HEK293 (cell line): ENCODE measurements at regions not wholly inside any gene's neighbourhood (a gene's known extent, or its start where the extent isn't known, plus 50 kb on each side); places are given as distances from the start of the nearest gene placed in this dataset.

Experiments
- CTCF ChIA-PET: fragments of 350-600 bp; formaldehyde crosslinking; extraction: SDS; loops from one replicate; lab custom pipeline; 2021; ENCODE audit warnings: antibody characterized with exemption; lab: Yijun Ruan, JAX
- POLR2A ChIA-PET: fragments of 300-600 bp; formaldehyde crosslinking; extraction: SDS; loops from one replicate; lab custom pipeline; 2020; ENCODE audit warnings: antibody characterized with exemption, inconsistent platforms; lab: Yijun Ruan, JAX
- H3K27ac ChIP-seq: fragments of 200-500 bp; sonication (Bioruptor generic); 2 replicates; pipeline ENCODE4 v1.5.1; 2014; ENCODE audit warnings: low read depth, low read length, control low read depth, inconsistent platforms; ENCODE audit errors: extremely low read depth
- H3K36me3 ChIP-seq, 2 experiments: fragments of 200-500 bp in 1 of 2; sonication (Bioruptor generic) in 1 of 2; 1 replicate in 1 of 2; 2 replicates in 1 of 2; pipeline ENCODE4 v1.5.1; 2014 to 2017; ENCODE audit warnings: inconsistent platforms in 2 of 2, low read length in 2 of 2; ENCODE audit not compliant: control insufficient read depth in 2 of 2, insufficient read depth in 1 of 2
- H3K4me1 ChIP-seq: fragments of 200-500 bp; sonication (Bioruptor generic); 2 replicates; pipeline ENCODE4 v1.5.1; 2014; ENCODE audit warnings: mild to moderate bottlenecking, low read length, inconsistent platforms; ENCODE audit not compliant: control insufficient read depth, insufficient read depth
- H3K4me3 ChIP-seq: 2 replicates; pipeline ENCODE4 v1.5.1; 2011; ENCODE audit warnings: low read depth, mild to moderate bottlenecking, control low read depth, low read length, moderate library complexity
- H3K9me3 ChIP-seq: fragments of 200-500 bp; sonication (Bioruptor generic); 2 replicates; pipeline ENCODE4 v1.5.1; 2014; ENCODE audit warnings: low read depth, low read length, inconsistent platforms; ENCODE audit not compliant: control insufficient read depth, insufficient read depth
- HOXD13 ChIP-seq: sonication (generic); formaldehyde crosslinking; IDR thresholded peaks from 2 replicates; pipeline ENCODE4 v1.8.0; 2022; ENCODE audit warnings: missing genetic modification reagents, borderline replicate concordance
- KLF9 ChIP-seq: fragments of 450-650 bp; formaldehyde crosslinking; IDR thresholded peaks from 2 replicates; pipeline ENCODE4 v1.5.1; 2016; ENCODE audit warnings: missing biosample characterization, missing genetic modification characterization, low read depth
- SCRT1 ChIP-seq: fragments of 450-650 bp; formaldehyde crosslinking; IDR thresholded peaks from 2 replicates; pipeline ENCODE4 v1.5.1; 2016; ENCODE audit warnings: missing biosample characterization, missing genetic modification characterization, borderline replicate concordance
- TRIM28 ChIP-seq: IDR thresholded peaks from 2 replicates; pipeline ENCODE4 v1.6.1; 2011; ENCODE audit warnings: low read length, control low read depth, borderline replicate concordance
- ZNF214 ChIP-seq: fragments of 450-650 bp; formaldehyde crosslinking; IDR thresholded peaks from 2 replicates; pipeline ENCODE4 v1.5.1; 2017; ENCODE audit warnings: missing biosample characterization, mild to moderate bottlenecking, missing genetic modification characterization, borderline replicate concordance
- ZNF26 ChIP-seq: fragments of 450-650 bp; formaldehyde crosslinking; IDR thresholded peaks from 2 replicates; pipeline ENCODE4 v1.5.1; 2016; ENCODE audit warnings: missing biosample characterization, missing genetic modification characterization
- ZNF394 ChIP-seq: fragments of 450-650 bp; formaldehyde crosslinking; IDR thresholded peaks from 2 replicates; pipeline ENCODE4 v1.5.1; 2016; ENCODE audit warnings: missing biosample characterization, missing genetic modification characterization, mild to moderate bottlenecking, moderate library complexity, borderline replicate concordance
- ZNF398 ChIP-seq: fragments of 450-650 bp; formaldehyde crosslinking; IDR thresholded peaks from 2 replicates; pipeline ENCODE4 v1.5.1; 2017; ENCODE audit warnings: missing biosample characterization, missing genetic modification characterization
- ZNF48 ChIP-seq: fragments of 450-650 bp; formaldehyde crosslinking; IDR thresholded peaks from 2 replicates; pipeline ENCODE4 v1.5.1; 2016; ENCODE audit warnings: missing biosample characterization, missing genetic modification characterization
- ZNF518A ChIP-seq: fragments of 450-650 bp; formaldehyde crosslinking; conservative IDR thresholded peaks from 2 replicates; pipeline ENCODE4 v1.5.1; 2016; ENCODE audit warnings: low read depth, missing biosample characterization, missing genetic modification characterization
- ZNF521 ChIP-seq: fragments of 450-650 bp; formaldehyde crosslinking; IDR thresholded peaks from 2 replicates; pipeline ENCODE4 v1.5.1; 2017; ENCODE audit warnings: missing biosample characterization, mild to moderate bottlenecking, missing genetic modification characterization
- ZNF596 ChIP-seq: fragments of 450-650 bp; IDR thresholded peaks from 2 replicates; pipeline ENCODE4 v1.5.0; 2018; ENCODE audit warnings: missing biosample characterization, mild to moderate bottlenecking, missing genetic modification characterization, moderate library complexity
- ZNF747 ChIP-seq: fragments of 450-650 bp; formaldehyde crosslinking; IDR thresholded peaks from 2 replicates; pipeline ENCODE4 v1.5.1; 2016; ENCODE audit warnings: missing biosample characterization, missing genetic modification characterization
- TF ChIP-seq, protein P1 (sequence below): fragments of 450-650 bp; formaldehyde crosslinking; IDR thresholded peaks from 2 replicates; pipeline ENCODE4 v1.5.1; 2016; ENCODE audit warnings: missing biosample characterization, missing genetic modification characterization

DNA sequence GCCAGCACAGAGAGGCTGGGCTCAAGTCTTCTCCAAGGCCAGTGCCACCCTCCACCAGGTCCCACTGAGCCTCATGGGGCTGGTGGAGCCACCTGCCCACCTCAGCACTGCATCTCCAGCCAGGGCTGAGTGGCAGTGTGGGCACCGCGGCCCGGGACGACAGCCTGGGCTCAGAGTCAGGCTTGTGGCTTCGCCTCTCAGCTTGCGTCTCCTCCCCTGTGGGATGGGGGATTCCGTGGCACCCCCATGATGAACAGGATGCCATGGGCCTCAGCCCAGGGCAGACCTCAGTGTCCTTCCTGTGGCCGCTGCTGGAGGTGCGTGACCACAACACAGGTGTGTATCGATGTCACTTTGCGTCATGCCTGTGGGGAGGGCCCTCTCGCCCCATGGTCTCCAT is 136.4 kb upstream of the PPP1R26 start:
- Histone ChIP-seq H3K36me3 (no peaks in the 10 kb centered on the region), H3K27ac (no peak overlapping the region), H3K9me3 (no peaks in the 10 kb centered on the region), H3K4me3 (no peak overlapping the region), H3K4me1 (no peaks in the 10 kb centered on the region)
- no peak for TF ChIP-seq SCRT1 (tag by site-specific recombination)
- TF ChIP-seq HOXD13 (CRISPR knock-in tag), result no peak
- no peak for TF ChIP-seq ZNF394 (tag by site-specific recombination)
- TF ChIP-seq, protein P1, sequence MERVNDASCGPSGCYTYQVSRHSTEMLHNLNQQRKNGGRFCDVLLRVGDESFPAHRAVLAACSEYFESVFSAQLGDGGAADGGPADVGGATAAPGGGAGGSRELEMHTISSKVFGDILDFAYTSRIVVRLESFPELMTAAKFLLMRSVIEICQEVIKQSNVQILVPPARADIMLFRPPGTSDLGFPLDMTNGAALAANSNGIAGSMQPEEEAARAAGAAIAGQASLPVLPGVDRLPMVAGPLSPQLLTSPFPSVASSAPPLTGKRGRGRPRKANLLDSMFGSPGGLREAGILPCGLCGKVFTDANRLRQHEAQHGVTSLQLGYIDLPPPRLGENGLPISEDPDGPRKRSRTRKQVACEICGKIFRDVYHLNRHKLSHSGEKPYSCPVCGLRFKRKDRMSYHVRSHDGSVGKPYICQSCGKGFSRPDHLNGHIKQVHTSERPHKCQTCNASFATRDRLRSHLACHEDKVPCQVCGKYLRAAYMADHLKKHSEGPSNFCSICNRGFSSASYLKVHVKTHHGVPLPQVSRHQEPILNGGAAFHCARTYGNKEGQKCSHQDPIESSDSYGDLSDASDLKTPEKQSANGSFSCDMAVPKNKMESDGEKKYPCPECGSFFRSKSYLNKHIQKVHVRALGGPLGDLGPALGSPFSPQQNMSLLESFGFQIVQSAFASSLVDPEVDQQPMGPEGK, result no peak
- no peak for TF ChIP-seq ZNF747 (tag by site-specific recombination)
- no peak for TF ChIP-seq KLF9 (tag by site-specific recombination)
- no peak for TF ChIP-seq ZNF521
- no peak for TF ChIP-seq ZNF398 (tag by site-specific recombination)
- TF ChIP-seq ZNF214 (tag by site-specific recombination), result no peak
- no peak for TF ChIP-seq ZNF26 (tag by site-specific recombination)
- no peak for TF ChIP-seq ZNF596 (tag by site-specific recombination)
- no peak for TF ChIP-seq ZNF518A
- TF ChIP-seq ZNF48 (tag by site-specific recombination), result no peak
- TF ChIP-seq TRIM28, result no peak
- CTCF ChIA-PET, result interaction anchor here (0.5 to 3.0 kb wide), 8 partner anchors 10 to 260 kb away, joined by 3 to 14 read pairs (median 3); partner anchors contain the start of gene OLFM1
- POLR2A ChIA-PET, result no interaction called here
